Testis (tissue), 2 donors: ENCODE measurements at regions not wholly inside any gene's neighbourhood (a gene's known extent, or its start where the extent isn't known, plus 50 kb on each side); places are given as distances from the start of the nearest gene placed in this dataset.

ENCODE experiments used
- DNase-seq: peaks from one replicate; pipeline ENCODE4 v3.0.0-alpha.2; 2019
- H3K27ac ChIP-seq, 2 donors: fragments of 200-600 bp; sonication (generic); one replicate each; pipeline ENCODE4 v1.5.1; 2019
- H3K27me3 ChIP-seq: fragments of 200-600 bp; sonication (generic); one replicate; pipeline ENCODE4 v1.5.1; 2019
- H3K36me3 ChIP-seq: fragments of 200-600 bp; sonication (generic); one replicate; pipeline ENCODE4 v1.5.1; 2017; ENCODE audit warnings: low read depth; ENCODE audit errors: missing control alignments
- H3K4me1 ChIP-seq: fragments of 200-600 bp; sonication (generic); one replicate; pipeline ENCODE4 v1.5.1; 2019
- H3K4me3 ChIP-seq, 2 donors: fragments of 200-600 bp; sonication (generic); one replicate each; pipeline ENCODE4 v1.5.1; 2017 to 2019
- H3K9me3 ChIP-seq: fragments of 200-600 bp; sonication (generic); one replicate; pipeline ENCODE4 v1.5.1; 2017
- POLR2A ChIP-seq: fragments of 450-650 bp; IDR thresholded peaks from one replicate; pipeline ENCODE4 v1.6.1; 2017; ENCODE audit warnings: antibody characterized with exemption, mild to moderate bottlenecking, moderate library complexity
- WGBS, 2 donors: methylation state at CpG; one replicate each; pipeline ENCODE4 v1.1.5; 2018; 5-methylcytosine and 5-hydroxymethylcytosine counted together
- intact Hi-C: fragments of 100-400 bp; cut with DNase I; formaldehyde crosslinking; loops from one replicate; pipeline ENCODE4 v1.15.1; 2023; ENCODE audit warnings: low total_unique reads
- TF ChIP-seq, protein P1 (sequence below), 3 experiments: fragments of 450-650 bp in 2 of 3; fragments of 200-600 bp in 1 of 3; sonication (generic) in 1 of 3; IDR thresholded peaks; one replicate each; pipeline ENCODE4 v1.5.1; 2016 to 2019; ENCODE audit warnings: antibody characterized with exemption in 3 of 3, mild to moderate bottlenecking in 2 of 3, moderate library complexity in 1 of 3

- H3K27ac ChIP-seq, result no peak overlapping the region
- no peaks in the 10 kb centered on the region for H3K9me3 ChIP-seq
- H3K36me3 ChIP-seq, result no peaks in the 10 kb centered on the region
- H3K4me3 ChIP-seq, result no peak overlapping the region
- no peaks in the 10 kb centered on the region for H3K4me1 ChIP-seq
- intact Hi-C loops, result no loop called here
- TF ChIP-seq POLR2A, result no peak
- TF ChIP-seq, protein P1, sequence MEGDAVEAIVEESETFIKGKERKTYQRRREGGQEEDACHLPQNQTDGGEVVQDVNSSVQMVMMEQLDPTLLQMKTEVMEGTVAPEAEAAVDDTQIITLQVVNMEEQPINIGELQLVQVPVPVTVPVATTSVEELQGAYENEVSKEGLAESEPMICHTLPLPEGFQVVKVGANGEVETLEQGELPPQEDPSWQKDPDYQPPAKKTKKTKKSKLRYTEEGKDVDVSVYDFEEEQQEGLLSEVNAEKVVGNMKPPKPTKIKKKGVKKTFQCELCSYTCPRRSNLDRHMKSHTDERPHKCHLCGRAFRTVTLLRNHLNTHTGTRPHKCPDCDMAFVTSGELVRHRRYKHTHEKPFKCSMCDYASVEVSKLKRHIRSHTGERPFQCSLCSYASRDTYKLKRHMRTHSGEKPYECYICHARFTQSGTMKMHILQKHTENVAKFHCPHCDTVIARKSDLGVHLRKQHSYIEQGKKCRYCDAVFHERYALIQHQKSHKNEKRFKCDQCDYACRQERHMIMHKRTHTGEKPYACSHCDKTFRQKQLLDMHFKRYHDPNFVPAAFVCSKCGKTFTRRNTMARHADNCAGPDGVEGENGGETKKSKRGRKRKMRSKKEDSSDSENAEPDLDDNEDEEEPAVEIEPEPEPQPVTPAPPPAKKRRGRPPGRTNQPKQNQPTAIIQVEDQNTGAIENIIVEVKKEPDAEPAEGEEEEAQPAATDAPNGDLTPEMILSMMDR (IDR thresholded peaks at IDR 0.05), result no peak
- no peak for DNase-seq
- H3K27me3 ChIP-seq, result no peaks in the 10 kb centered on the region
These were observed 780.5 kb upstream of the ZNF608 start for GRCh38 chr5:125526966-125527365.

- 88 to 94% methylated on average over 1 of the region's 1 CpG for WGBS, 2 donors
- Histone ChIP-seq H3K27me3 (no peaks in the 10 kb centered on the region), H3K27ac (no peak overlapping the region), H3K9me3 (no peaks in the 10 kb centered on the region), H3K4me1 (no peaks in the 10 kb centered on the region), H3K4me3 (no peak overlapping the region), H3K36me3 (no peaks in the 10 kb centered on the region)
- TF ChIP-seq, protein P1 (IDR thresholded peaks at IDR 0.05), result no peak
- no peak for DNase-seq
- intact Hi-C loops, result no loop called here
These were observed 782.4 kb upstream of the ZNF608 start for GRCh38 chr5:125528881-125529280.

- intact Hi-C loops, result no loop called here
- Histone ChIP-seq H3K27me3 (no peaks in the 10 kb centered on the region), H3K4me3 (no peak overlapping the region), H3K36me3 (no peaks in the 10 kb centered on the region), H3K9me3 (no peaks in the 10 kb centered on the region), H3K4me1 (no peaks in the 10 kb centered on the region), H3K27ac (no peak overlapping the region)
- TF ChIP-seq, protein P1 (IDR thresholded peaks at IDR 0.05), result no peak
- no peak for TF ChIP-seq POLR2A
- 93 to 95% methylated on average over 5 of the region's 5 CpGs for WGBS, 2 donors
- DNase-seq, result no peak
These were observed 784.6 kb upstream of the ZNF608 start for GRCh38 chr5:125530833-125531615.

GRCh38 chr5:125536095-125536494 is 789.7 kb upstream of the ZNF608 start:
- intact Hi-C loops, result no loop called here
- TF ChIP-seq, protein P1 (IDR thresholded peaks at IDR 0.05), result no peak
- TF ChIP-seq POLR2A, result no peak
- no peaks in the 10 kb centered on the region for H3K27me3 ChIP-seq
- DNase-seq, result no peak
- no peak overlapping the region for H3K4me3 ChIP-seq
- H3K27ac ChIP-seq, result no peak overlapping the region
- no peaks in the 10 kb centered on the region for H3K4me1 ChIP-seq
- H3K9me3 ChIP-seq, result no peaks in the 10 kb centered on the region
- H3K36me3 ChIP-seq, result no peaks in the 10 kb centered on the region

DNA sequence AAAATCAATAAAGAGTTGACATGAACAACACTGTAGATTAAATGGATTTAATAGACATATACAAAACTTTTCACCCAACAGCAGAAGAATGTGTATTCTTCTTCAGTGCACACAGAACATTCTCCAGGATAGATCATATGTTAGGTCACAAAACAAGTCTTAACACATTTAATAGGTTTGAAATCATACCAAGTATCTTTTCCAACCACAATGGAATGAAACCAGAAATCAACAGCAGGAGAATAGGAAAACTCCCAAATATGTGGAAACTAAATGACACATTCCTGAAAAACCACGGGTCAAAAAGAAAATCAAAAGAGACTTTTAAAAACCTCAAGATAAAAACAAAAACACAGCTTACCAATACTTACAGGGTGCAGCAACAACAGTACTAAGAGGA is 790.1 kb upstream of the ZNF608 start:
- Histone ChIP-seq H3K4me3 (no peak overlapping the region), H3K9me3 (no peaks in the 10 kb centered on the region), H3K36me3 (no peaks in the 10 kb centered on the region), H3K4me1 (no peaks in the 10 kb centered on the region), H3K27ac (no peak overlapping the region), H3K27me3 (no peaks in the 10 kb centered on the region)
- no peak for TF ChIP-seq POLR2A
- TF ChIP-seq, protein P1 (IDR thresholded peaks at IDR 0.05), result no peak
- intact Hi-C loops, result no loop called here
- no peak for DNase-seq
- WGBS, 2 donors, result 38 to 64% methylated on average over 1 of the region's 1 CpG
